ENCODE measurements at regions not wholly inside any gene's neighbourhood (a gene's known extent, or its start where the extent isn't known, plus 50 kb on each side); places are given as distances from the start of the nearest gene placed in this dataset.

DNA sequence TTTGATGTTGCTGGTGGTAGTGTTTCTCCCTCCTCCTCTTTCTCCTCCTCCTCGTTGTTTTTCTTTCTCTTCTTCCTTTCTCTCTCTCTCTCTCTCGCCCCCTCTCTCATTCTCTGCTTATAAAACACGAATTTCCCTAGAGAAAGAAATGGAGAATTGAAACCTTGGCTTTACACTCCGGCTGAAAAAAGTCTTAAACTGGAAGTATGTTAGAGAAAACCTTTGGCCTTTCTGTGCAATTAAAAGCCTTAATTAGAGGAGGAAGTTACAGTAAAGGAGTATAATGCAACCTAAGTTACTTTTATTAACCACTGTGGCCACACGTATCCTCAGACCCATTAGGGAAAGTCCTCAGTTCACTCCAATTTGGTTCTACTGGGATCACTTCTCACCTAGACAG lies 501.7 kb upstream of the SORCS1 start:
- TF ChIP-seq, protein P1, sequence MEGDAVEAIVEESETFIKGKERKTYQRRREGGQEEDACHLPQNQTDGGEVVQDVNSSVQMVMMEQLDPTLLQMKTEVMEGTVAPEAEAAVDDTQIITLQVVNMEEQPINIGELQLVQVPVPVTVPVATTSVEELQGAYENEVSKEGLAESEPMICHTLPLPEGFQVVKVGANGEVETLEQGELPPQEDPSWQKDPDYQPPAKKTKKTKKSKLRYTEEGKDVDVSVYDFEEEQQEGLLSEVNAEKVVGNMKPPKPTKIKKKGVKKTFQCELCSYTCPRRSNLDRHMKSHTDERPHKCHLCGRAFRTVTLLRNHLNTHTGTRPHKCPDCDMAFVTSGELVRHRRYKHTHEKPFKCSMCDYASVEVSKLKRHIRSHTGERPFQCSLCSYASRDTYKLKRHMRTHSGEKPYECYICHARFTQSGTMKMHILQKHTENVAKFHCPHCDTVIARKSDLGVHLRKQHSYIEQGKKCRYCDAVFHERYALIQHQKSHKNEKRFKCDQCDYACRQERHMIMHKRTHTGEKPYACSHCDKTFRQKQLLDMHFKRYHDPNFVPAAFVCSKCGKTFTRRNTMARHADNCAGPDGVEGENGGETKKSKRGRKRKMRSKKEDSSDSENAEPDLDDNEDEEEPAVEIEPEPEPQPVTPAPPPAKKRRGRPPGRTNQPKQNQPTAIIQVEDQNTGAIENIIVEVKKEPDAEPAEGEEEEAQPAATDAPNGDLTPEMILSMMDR (IDR thresholded peaks at IDR 0.05): no peak
- no peak for TF ChIP-seq POLR2A (IDR thresholded peaks at IDR 0.05)

Data from testis (tissue), 2 donors.